ENCODE measurements at regions not wholly inside any gene's neighbourhood (a gene's known extent, or its start where the extent isn't known, plus 50 kb on each side); places are given as distances from the start of the nearest gene placed in this dataset.

GRCh38 chr4:135605076-135605475 lies 1403.5 kb upstream of the PABPC4L start:
- no peak overlapping the region for H3K27ac ChIP-seq

DNA sequence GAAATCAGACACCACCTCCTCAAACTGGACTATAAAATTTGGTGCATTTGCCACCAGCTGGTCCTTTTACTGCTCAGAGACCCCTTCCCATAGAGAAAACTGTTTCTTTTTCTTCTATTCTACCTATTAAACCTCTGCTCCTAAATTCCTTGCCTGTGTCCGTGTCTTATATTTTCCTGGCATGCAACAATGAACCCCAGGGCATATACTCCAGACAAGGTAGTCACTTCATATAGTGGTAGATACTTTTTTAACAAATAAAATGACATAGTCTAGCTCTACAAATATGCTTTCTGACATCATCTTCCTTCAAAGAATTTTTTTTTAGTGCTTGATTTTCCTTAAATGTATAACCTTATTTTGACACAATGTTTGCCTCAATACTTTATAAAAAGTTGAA lies 1402.9 kb upstream of the PABPC4L start:
- TF ChIP-seq, protein P1, sequence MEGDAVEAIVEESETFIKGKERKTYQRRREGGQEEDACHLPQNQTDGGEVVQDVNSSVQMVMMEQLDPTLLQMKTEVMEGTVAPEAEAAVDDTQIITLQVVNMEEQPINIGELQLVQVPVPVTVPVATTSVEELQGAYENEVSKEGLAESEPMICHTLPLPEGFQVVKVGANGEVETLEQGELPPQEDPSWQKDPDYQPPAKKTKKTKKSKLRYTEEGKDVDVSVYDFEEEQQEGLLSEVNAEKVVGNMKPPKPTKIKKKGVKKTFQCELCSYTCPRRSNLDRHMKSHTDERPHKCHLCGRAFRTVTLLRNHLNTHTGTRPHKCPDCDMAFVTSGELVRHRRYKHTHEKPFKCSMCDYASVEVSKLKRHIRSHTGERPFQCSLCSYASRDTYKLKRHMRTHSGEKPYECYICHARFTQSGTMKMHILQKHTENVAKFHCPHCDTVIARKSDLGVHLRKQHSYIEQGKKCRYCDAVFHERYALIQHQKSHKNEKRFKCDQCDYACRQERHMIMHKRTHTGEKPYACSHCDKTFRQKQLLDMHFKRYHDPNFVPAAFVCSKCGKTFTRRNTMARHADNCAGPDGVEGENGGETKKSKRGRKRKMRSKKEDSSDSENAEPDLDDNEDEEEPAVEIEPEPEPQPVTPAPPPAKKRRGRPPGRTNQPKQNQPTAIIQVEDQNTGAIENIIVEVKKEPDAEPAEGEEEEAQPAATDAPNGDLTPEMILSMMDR (conservative IDR thresholded peaks at IDR 0.05) = no peak
- TF ChIP-seq ZFX (IDR thresholded peaks at IDR 0.05) = no peak
- H3K27ac ChIP-seq = no peak overlapping the region

More at GRCh38 chr4:135605076-135605475, 1403.5 kb upstream of the PABPC4L start:
- TF ChIP-seq, protein P1 (conservative IDR thresholded peaks at IDR 0.05) = no peak
- TF ChIP-seq ZFX (IDR thresholded peaks at IDR 0.05) = no peak

DNA sequence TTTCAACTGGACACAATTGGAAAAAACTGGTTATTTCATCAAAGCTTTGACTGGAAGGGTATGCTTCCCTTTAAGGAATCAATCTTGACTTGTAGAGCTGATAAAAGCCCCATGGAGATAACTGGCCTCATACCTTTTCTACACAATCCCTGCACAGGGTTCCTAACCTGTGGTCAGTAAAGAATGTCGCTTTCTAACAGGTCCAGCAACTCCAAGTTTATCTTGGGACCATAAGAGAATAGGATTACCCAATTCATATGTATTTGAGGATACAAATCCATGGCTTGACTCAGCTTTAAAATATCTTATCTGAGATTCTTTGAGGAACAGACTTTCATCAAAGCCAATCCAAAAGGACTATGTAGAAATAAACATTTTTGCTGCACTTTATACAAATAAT lies 1399.8 kb upstream of the PABPC4L start:
- TF ChIP-seq, protein P1 (conservative IDR thresholded peaks at IDR 0.05) = no peak
- no peak for TF ChIP-seq ZFX (IDR thresholded peaks at IDR 0.05)
- no peak overlapping the region for H3K27ac ChIP-seq

- no peak overlapping the region for H3K27ac ChIP-seq
- TF ChIP-seq ZFX (IDR thresholded peaks at IDR 0.05) = no peak
- TF ChIP-seq, protein P1 (conservative IDR thresholded peaks at IDR 0.05) = no peak
These were observed 1396.6 kb upstream of the PABPC4L start for GRCh38 chr4:135598151-135598550.

- TF ChIP-seq, protein P1 (conservative IDR thresholded peaks at IDR 0.05) = no peak
- H3K27ac ChIP-seq = no peak overlapping the region
These were observed 1392.9 kb upstream of the PABPC4L start for GRCh38 chr4:135594521-135594920.

- no peak overlapping the region for H3K27ac ChIP-seq
- TF ChIP-seq, protein P1 (conservative IDR thresholded peaks at IDR 0.05) = no peak
- TF ChIP-seq ZFX (IDR thresholded peaks at IDR 0.05) = no peak
These were observed 1373.5 kb upstream of the PABPC4L start for GRCh38 chr4:135575041-135575440.

GRCh38 chr4:135573251-135573650 lies 1371.7 kb upstream of the PABPC4L start:
- H3K27ac ChIP-seq = no peak overlapping the region
- TF ChIP-seq ZFX (IDR thresholded peaks at IDR 0.05) = no peak
- TF ChIP-seq, protein P1 (conservative IDR thresholded peaks at IDR 0.05) = no peak
